Esophagus squamous epithelium (tissue), 5 donors: ENCODE measurements at regions not wholly inside any gene's neighbourhood (a gene's known extent, or its start where the extent isn't known, plus 50 kb on each side); places are given as distances from the start of the nearest gene placed in this dataset.

Experiments used
- DNase-seq: peaks from one replicate; lab custom pipeline; 2025; lab: John Stamatoyannopoulos, UW
- H3K27ac ChIP-seq, 4 donors: fragments of 200-600 bp; sonication (generic); one replicate each; pipeline ENCODE4 v1.5.1; 2016 to 2019; ENCODE audit warnings: mild to moderate bottlenecking in 1 of 4
- H3K27me3 ChIP-seq, 4 donors: fragments of 200-600 bp; sonication (generic); 1 replicate in 3 of 4; 2 replicates in 1 of 4; pipeline versions ENCODE4 v1.5.1 to v1.6.0; 2017 to 2021; ENCODE audit warnings: antibody characterized with exemption in 1 of 4
- H3K36me3 ChIP-seq, 3 donors: fragments of 200-600 bp; sonication (generic); one replicate each; pipeline ENCODE4 v1.5.1; 2016 to 2019
- H3K4me1 ChIP-seq, 3 donors: fragments of 200-600 bp; sonication (generic); one replicate each; pipeline ENCODE4 v1.5.1; 2017 to 2019
- H3K4me3 ChIP-seq, 4 donors: fragments of 200-600 bp; sonication (generic); 1 replicate in 3 of 4; 2 replicates in 1 of 4; pipeline ENCODE4 v1.5.1; 2016 to 2019; ENCODE audit warnings: mild to moderate bottlenecking in 2 of 4, moderate library complexity in 1 of 4
- H3K9me3 ChIP-seq, 3 donors: fragments of 200-600 bp; sonication (generic); one replicate each; pipeline ENCODE4 v1.5.1; 2016 to 2019
- CTCF ChIP-seq, 6 experiments: fragments of 450-650 bp in 4 of 6; fragments of 200-600 bp in 2 of 6; sonication (generic) in 2 of 6; IDR thresholded peaks; one replicate each; pipeline ENCODE4 v1.5.1; 2016 to 2019; ENCODE audit warnings: antibody characterized with exemption in 6 of 6, mild to moderate bottlenecking in 4 of 6, moderate library complexity in 4 of 6
- POLR2A ChIP-seq, 4 donors: fragments of 450-650 bp; IDR thresholded peaks; one replicate each; pipeline ENCODE4 v1.6.1; 2017; ENCODE audit warnings: antibody characterized with exemption in 4 of 4, mild to moderate bottlenecking in 4 of 4, moderate library complexity in 3 of 4
- WGBS, 2 donors: methylation state at CpG; one replicate each; pipeline ENCODE4 v1.1.5; 2018; 5-methylcytosine and 5-hydroxymethylcytosine counted together
- intact Hi-C: fragments of 100-400 bp; cut with DNase I; formaldehyde crosslinking; loops from one replicate; pipeline ENCODE4 v1.15.0; 2022
- donor health status: DM: yes; HTN: yes; CAD: no.

GRCh38 chr10:113290137-113290536 is 262.7 kb upstream of the HABP2 start:
- intact Hi-C loops, result no loop called here
- WGBS, 2 donors, result 75 to 89% methylated on average over 1 of the region's 1 CpG
- no peak for DNase-seq
- H3K4me3 ChIP-seq, result no peak overlapping the region
- H3K36me3 ChIP-seq, result no peaks in the 10 kb centered on the region
- H3K27ac ChIP-seq, result no peak overlapping the region
- no peaks in the 10 kb centered on the region for H3K27me3 ChIP-seq
- H3K4me1 ChIP-seq, result peaks cover 0 to 4% (median 0%) of the 10 kb centered on the region in 3 donors
- TF ChIP-seq POLR2A (IDR thresholded peaks at IDR 0.05) (no peak), CTCF (IDR thresholded peaks at IDR 0.05) (no peak)
- no peaks in the 10 kb centered on the region for H3K9me3 ChIP-seq

- Histone ChIP-seq H3K36me3 (no peaks in the 10 kb centered on the region), H3K27ac (no peak overlapping the region), H3K9me3 (no peaks in the 10 kb centered on the region), H3K27me3 (no peaks in the 10 kb centered on the region), H3K4me1 (no peaks in the 10 kb centered on the region), H3K4me3 (no peak overlapping the region)
- TF ChIP-seq CTCF (IDR thresholded peaks at IDR 0.05), result no peak
- TF ChIP-seq POLR2A (IDR thresholded peaks at IDR 0.05), result no peak
- WGBS, 2 donors, result 65 to 73% methylated on average over 2 of the region's 2 CpGs
- no peak for DNase-seq
- intact Hi-C loops, result no loop called here
Measured at GRCh38 chr10:113291413-113291812, 261.4 kb upstream of the HABP2 start.

- DNase-seq, result no peak
- 48 to 52% methylated on average over 3 of the region's 3 CpGs for WGBS, 2 donors
- H3K4me3 ChIP-seq, result no peak overlapping the region
- H3K9me3 ChIP-seq, result no peaks in the 10 kb centered on the region
- no peaks in the 10 kb centered on the region for H3K4me1 ChIP-seq
- TF ChIP-seq CTCF (IDR thresholded peaks at IDR 0.05) (no peak), POLR2A (IDR thresholded peaks at IDR 0.05) (no peak)
- no peaks in the 10 kb centered on the region for H3K36me3 ChIP-seq
- intact Hi-C loops, result no loop called here
- no peaks in the 10 kb centered on the region for H3K27me3 ChIP-seq
- H3K27ac ChIP-seq, result no peak overlapping the region
Measured at GRCh38 chr10:113292086-113292485, 260.8 kb upstream of the HABP2 start.

- peaks cover 0 to 2% (median 0%) of the 10 kb centered on the region in 4 donors for H3K27me3 ChIP-seq
- no peaks in the 10 kb centered on the region for H3K9me3 ChIP-seq
- intact Hi-C loops, result no loop called here
- no peak for DNase-seq
- no peak for TF ChIP-seq CTCF (IDR thresholded peaks at IDR 0.05)
- TF ChIP-seq POLR2A (IDR thresholded peaks at IDR 0.05), result no peak
- H3K27ac ChIP-seq, result no peak overlapping the region
- 93 to 100% methylated on average over 4 to 5 of the region's 5 CpGs for WGBS, 2 donors
- H3K36me3 ChIP-seq, result no peaks in the 10 kb centered on the region
- no peaks in the 10 kb centered on the region for H3K4me1 ChIP-seq
- H3K4me3 ChIP-seq, result no peak overlapping the region
Measured at GRCh38 chr10:113292743-113293142, 260.1 kb upstream of the HABP2 start.

- Histone ChIP-seq H3K36me3 (no peaks in the 10 kb centered on the region), H3K4me3 (no peak overlapping the region), H3K4me1 (no peaks in the 10 kb centered on the region), H3K27me3 (peaks cover 0 to 4% (median 0%) of the 10 kb centered on the region in 4 donors), H3K27ac (no peak overlapping the region), H3K9me3 (no peaks in the 10 kb centered on the region)
- no peak for TF ChIP-seq POLR2A (IDR thresholded peaks at IDR 0.05)
- TF ChIP-seq CTCF (IDR thresholded peaks at IDR 0.05), result no peak
- no peak for DNase-seq
- intact Hi-C loops, result no loop called here
- 59 to 87% methylated on average over 4 of the region's 4 CpGs for WGBS, 2 donors
Measured at GRCh38 chr10:113293167-113293566, 259.7 kb upstream of the HABP2 start.
